ENCODE measurements at regions not wholly inside any gene's neighbourhood (a gene's known extent, or its start where the extent isn't known, plus 50 kb on each side); places are given as distances from the start of the nearest gene placed in this dataset.

- H3K9me3 ChIP-seq (ENCODE audit: control insufficient read depth in 1 of 2, insufficient read depth in 1 of 2, low read depth in 1 of 2, low read length in 2 of 2), result no peaks in the 10 kb centered on the region
- no peak overlapping the region for H3K27ac ChIP-seq (ENCODE audit: low read depth, low read length)
- H3K27me3 ChIP-seq (ENCODE audit: insufficient read depth, low read length), result no peaks in the 10 kb centered on the region
- POLR2A ChIA-PET, result no interaction called here
- CTCF ChIA-PET, result no interaction called here
- no TSS peak for BruUV-seq (replicated peaks)
- H4K20me1 ChIP-seq (ENCODE audit: insufficient read depth), result no peaks in the 10 kb centered on the region
- ATAC-seq (no peak), DNase-seq (ENCODE audit: low read depth, low spot score) (no peak)
- no peaks in the 10 kb centered on the region for H3K9me2 ChIP-seq (ENCODE audit: insufficient read depth)
- no peak overlapping the region for H2AFZ ChIP-seq (ENCODE audit: low read depth, low read length, poor library complexity, severe bottlenecking)
- H3K36me3 ChIP-seq (ENCODE audit: control insufficient read depth in 1 of 2, insufficient read depth in 2 of 2, low read length in 2 of 2), result no peaks in the 10 kb centered on the region
- no peak overlapping the region for H3K4me3 ChIP-seq (replicated peaks in 1 of 2; ENCODE audit: low read depth in 1 of 2, low read length in 2 of 2)
- no peaks in the 10 kb centered on the region for H3K79me2 ChIP-seq (ENCODE audit: insufficient read depth, low read length)
- no peak for TF ChIP-seq RAD21 (IDR thresholded peaks at IDR 0.05; ENCODE audit: low read depth)
- no peak for TF ChIP-seq CEBPB (IDR thresholded peaks at IDR 0.05; ENCODE audit: low read depth)
- TF ChIP-seq SP1 (IDR thresholded peaks at IDR 0.05; ENCODE audit: low read depth), result no peak
- TF ChIP-seq TCF7L2 (IDR thresholded peaks at IDR 0.05; ENCODE audit: borderline replicate concordance, extremely low read depth, insufficient read depth, insufficient read length), result no peak
- no peak for TF ChIP-seq SRF (IDR thresholded peaks at IDR 0.05; ENCODE audit: low read depth)
- no peak for TF ChIP-seq ATF3 (IDR thresholded peaks at IDR 0.05)
- no peak for TF ChIP-seq CTCF (IDR thresholded peaks at IDR 0.05 in 2 of 3, conservative IDR thresholded peaks at IDR 0.05 in 1 of 3; ENCODE audit: borderline replicate concordance in 1 of 3, insufficient read depth in 1 of 3, low read depth in 2 of 3, low read length in 2 of 3)
- TF ChIP-seq POLR2A (IDR thresholded peaks at IDR 0.05; ENCODE audit: borderline replicate concordance, extremely low read depth, insufficient read depth, insufficient read length), result no peak
- no peak for TF ChIP-seq REST (IDR thresholded peaks at IDR 0.05; ENCODE audit: low read depth)
- TF ChIP-seq CBX3 (IDR thresholded peaks at IDR 0.05; ENCODE audit: low read depth), result no peak
- TF ChIP-seq ZFX (IDR thresholded peaks at IDR 0.05), result no peak
- no peak for TF ChIP-seq YY1 (IDR thresholded peaks at IDR 0.05; ENCODE audit: extremely low read depth, insufficient replicate concordance, low read depth, low read length)
- no peak for TF ChIP-seq POLR2AphosphoS5 (IDR thresholded peaks at IDR 0.05; ENCODE audit: low read depth, low read length)
- TF ChIP-seq MAX (IDR thresholded peaks at IDR 0.05), result no peak
- TF ChIP-seq JUND (IDR thresholded peaks at IDR 0.05), result no peak
- TF ChIP-seq ZNF274 (IDR thresholded peaks at IDR 0.05; ENCODE audit: low read depth, low read length), result no peak
- TF ChIP-seq ELF1 (IDR thresholded peaks at IDR 0.05; ENCODE audit: borderline replicate concordance, low read depth), result no peak
- no peak for TF ChIP-seq EZH2 (IDR thresholded peaks at IDR 0.05)
- H3K4me1 ChIP-seq (ENCODE audit: control insufficient read depth in 1 of 2, insufficient read depth in 2 of 2, low read length in 2 of 2), result no peaks in the 10 kb centered on the region
- H3K9ac ChIP-seq (ENCODE audit: low read length), result no peak overlapping the region
- RAD21 ChIA-PET (ENCODE audit: low non-redundant PET in 1 of 2, low total read pairs in 2 of 2, uncharacterized antibody in 2 of 2, unreplicated experiment in 2 of 2), result no interaction called here
- no peak overlapping the region for H3K4me2 ChIP-seq (ENCODE audit: low read length)
- intact Hi-C loops (cut with micrococcal nuclease), result no loop called here
These were observed 207.8 kb downstream of the CDRT15L2 start for GRCh38 chr17:20787281-20787680.

Data from HCT116 (cell line).